ENCODE measurements at regions not wholly inside any gene's neighbourhood (a gene's known extent, or its start where the extent isn't known, plus 50 kb on each side); places are given as distances from the start of the nearest gene placed in this dataset.

GRCh38 chr9:28834156-28834555 lies 1260.9 kb upstream of the C9orf72 start:
- peaks cover 0 to 4% (median under 1%) of the 10 kb centered on the region in 8 donors for H3K9me3 Mint-ChIP-seq
- no peak overlapping the region for H3K4me3 ChIP-seq (ENCODE audit: low read length in 2 of 2)
- ChIA-PET CTCF (ENCODE audit: partially characterized antibody) (no interaction called here), POLR2A (ENCODE audit: partially characterized antibody) (no interaction called here)
- no peaks in the 10 kb centered on the region for H3K9me3 ChIP-seq (ENCODE audit: control insufficient read depth in 1 of 2, low read length in 2 of 2)
- H3K27ac Mint-ChIP-seq: no peak overlapping the region
- H3K27me3 ChIP-seq (ENCODE audit: insufficient read depth, low read length): no peaks in the 10 kb centered on the region
- H3K4me1 ChIP-seq (ENCODE audit: insufficient read depth, low read length): no peaks in the 10 kb centered on the region
- no peak overlapping the region for H3K4me3 Mint-ChIP-seq
- H3K36me3 Mint-ChIP-seq: no peaks in the 10 kb centered on the region
- DNase-seq: no peak
- H3K36me3 ChIP-seq (ENCODE audit: insufficient read depth, low read length): no peaks in the 10 kb centered on the region
- intact Hi-C loops (cut with micrococcal nuclease): no loop called here
- H3K27me3 Mint-ChIP-seq: no peaks in the 10 kb centered on the region
- H3K4me1 Mint-ChIP-seq: no peaks in the 10 kb centered on the region
- H3K27ac ChIP-seq (ENCODE audit: low read depth, low read length): no peak overlapping the region

GRCh38 chr9:28839778-28840430 lies 1266.6 kb upstream of the C9orf72 start:
- Mint-ChIP-seq H3K27me3 (no peaks in the 10 kb centered on the region), H3K27ac (no peak overlapping the region), H3K9me3 (peaks cover 0 to 6% (median 2%) of the 10 kb centered on the region in 8 donors), H3K4me1 (no peaks in the 10 kb centered on the region), H3K4me3 (no peak overlapping the region), H3K36me3 (no peaks in the 10 kb centered on the region)
- H3K9me3 ChIP-seq (ENCODE audit: control insufficient read depth in 1 of 2, low read length in 2 of 2): no peaks in the 10 kb centered on the region
- H3K36me3 ChIP-seq (ENCODE audit: insufficient read depth, low read length): no peaks in the 10 kb centered on the region
- H3K27me3 ChIP-seq (ENCODE audit: insufficient read depth, low read length): no peaks in the 10 kb centered on the region
- no peak overlapping the region for H3K27ac ChIP-seq (ENCODE audit: low read depth, low read length)
- H3K4me3 ChIP-seq (ENCODE audit: low read length in 2 of 2): no peak overlapping the region
- CTCF ChIA-PET (ENCODE audit: partially characterized antibody): no interaction called here
- intact Hi-C loops (cut with micrococcal nuclease): no loop called here
- POLR2A ChIA-PET (ENCODE audit: partially characterized antibody): no interaction called here
- DNase-seq: no peak
- no peaks in the 10 kb centered on the region for H3K4me1 ChIP-seq (ENCODE audit: insufficient read depth, low read length)

- ChIA-PET CTCF (ENCODE audit: partially characterized antibody) (no interaction called here), POLR2A (ENCODE audit: partially characterized antibody) (no interaction called here)
- Histone ChIP-seq H3K9me3 (ENCODE audit: control insufficient read depth in 1 of 2, low read length in 2 of 2) (no peaks in the 10 kb centered on the region), H3K27me3 (ENCODE audit: insufficient read depth, low read length) (no peaks in the 10 kb centered on the region), H3K4me3 (ENCODE audit: low read length in 2 of 2) (no peak overlapping the region), H3K36me3 (ENCODE audit: insufficient read depth, low read length) (no peaks in the 10 kb centered on the region), H3K27ac (ENCODE audit: low read depth, low read length) (no peak overlapping the region), H3K4me1 (ENCODE audit: insufficient read depth, low read length) (no peaks in the 10 kb centered on the region)
- Mint-ChIP-seq H3K27me3 (no peaks in the 10 kb centered on the region), H3K9me3 (peaks cover 0 to 6% (median 3%) of the 10 kb centered on the region in 8 donors), H3K36me3 (no peaks in the 10 kb centered on the region), H3K27ac (no peak overlapping the region), H3K4me3 (no peak overlapping the region), H3K4me1 (no peaks in the 10 kb centered on the region)
- no peak for DNase-seq
- intact Hi-C loops (cut with micrococcal nuclease): no loop called here
These were observed 1268.5 kb upstream of the C9orf72 start for GRCh38 chr9:28841775-28842174.

- Mint-ChIP-seq H3K27ac (no peak overlapping the region), H3K9me3 (peaks cover 0 to 2% (median 0%) of the 10 kb centered on the region in 8 donors), H3K27me3 (no peaks in the 10 kb centered on the region), H3K36me3 (no peaks in the 10 kb centered on the region), H3K4me3 (no peak overlapping the region), H3K4me1 (no peaks in the 10 kb centered on the region)
- Histone ChIP-seq H3K36me3 (ENCODE audit: insufficient read depth, low read length) (no peaks in the 10 kb centered on the region), H3K27ac (ENCODE audit: low read depth, low read length) (no peak overlapping the region), H3K9me3 (ENCODE audit: control insufficient read depth in 1 of 2, low read length in 2 of 2) (no peaks in the 10 kb centered on the region), H3K4me3 (ENCODE audit: low read length in 2 of 2) (no peak overlapping the region), H3K27me3 (ENCODE audit: insufficient read depth, low read length) (no peaks in the 10 kb centered on the region), H3K4me1 (ENCODE audit: insufficient read depth, low read length) (no peaks in the 10 kb centered on the region)
- DNase-seq: no peak
- CTCF ChIA-PET (ENCODE audit: partially characterized antibody): no interaction called here
- POLR2A ChIA-PET (ENCODE audit: partially characterized antibody): no interaction called here
- intact Hi-C loops (cut with micrococcal nuclease): no loop called here
These were observed 1274.0 kb upstream of the C9orf72 start for GRCh38 chr9:28847331-28847730.

GRCh38 chr9:28848671-28849070 lies 1275.4 kb upstream of the C9orf72 start:
- Mint-ChIP-seq H3K4me1 (no peaks in the 10 kb centered on the region), H3K27ac (no peak overlapping the region), H3K27me3 (no peaks in the 10 kb centered on the region), H3K36me3 (no peaks in the 10 kb centered on the region), H3K9me3 (peaks cover 0 to 2% (median 0%) of the 10 kb centered on the region in 8 donors), H3K4me3 (no peak overlapping the region)
- Histone ChIP-seq H3K27me3 (ENCODE audit: insufficient read depth, low read length) (no peaks in the 10 kb centered on the region), H3K36me3 (ENCODE audit: insufficient read depth, low read length) (no peaks in the 10 kb centered on the region), H3K9me3 (ENCODE audit: control insufficient read depth in 1 of 2, low read length in 2 of 2) (no peaks in the 10 kb centered on the region), H3K4me1 (ENCODE audit: insufficient read depth, low read length) (no peaks in the 10 kb centered on the region), H3K27ac (ENCODE audit: low read depth, low read length) (no peak overlapping the region), H3K4me3 (ENCODE audit: low read length in 2 of 2) (no peak overlapping the region)
- ChIA-PET POLR2A (ENCODE audit: partially characterized antibody) (no interaction called here), CTCF (ENCODE audit: partially characterized antibody) (no interaction called here)
- no peak for DNase-seq
- intact Hi-C loops (cut with micrococcal nuclease): no loop called here

GRCh38 chr9:28853477-28853876 lies 1280.2 kb upstream of the C9orf72 start:
- Mint-ChIP-seq H3K36me3 (no peaks in the 10 kb centered on the region), H3K4me3 (no peak overlapping the region), H3K4me1 (no peaks in the 10 kb centered on the region), H3K27me3 (no peaks in the 10 kb centered on the region), H3K9me3 (peaks cover 0 to 5% (median 0%) of the 10 kb centered on the region in 8 donors), H3K27ac (no peak overlapping the region)
- Histone ChIP-seq H3K36me3 (ENCODE audit: insufficient read depth, low read length) (no peaks in the 10 kb centered on the region), H3K27me3 (ENCODE audit: insufficient read depth, low read length) (no peaks in the 10 kb centered on the region), H3K9me3 (ENCODE audit: control insufficient read depth in 1 of 2, low read length in 2 of 2) (no peaks in the 10 kb centered on the region), H3K27ac (ENCODE audit: low read depth, low read length) (no peak overlapping the region), H3K4me3 (ENCODE audit: low read length in 2 of 2) (no peak overlapping the region), H3K4me1 (ENCODE audit: insufficient read depth, low read length) (no peaks in the 10 kb centered on the region)
- ChIA-PET CTCF (ENCODE audit: partially characterized antibody) (no interaction called here), POLR2A (ENCODE audit: partially characterized antibody) (no interaction called here)
- intact Hi-C loops (cut with micrococcal nuclease): no loop called here
- DNase-seq: no peak

- Mint-ChIP-seq H3K9me3 (peaks cover 0 to 12% (median 0%) of the 10 kb centered on the region in 8 donors), H3K27ac (no peak overlapping the region), H3K36me3 (no peaks in the 10 kb centered on the region), H3K4me3 (no peak overlapping the region), H3K4me1 (no peaks in the 10 kb centered on the region), H3K27me3 (no peaks in the 10 kb centered on the region)
- no peak for DNase-seq
- ChIA-PET CTCF (ENCODE audit: partially characterized antibody) (no interaction called here), POLR2A (ENCODE audit: partially characterized antibody) (no interaction called here)
- Histone ChIP-seq H3K9me3 (ENCODE audit: control insufficient read depth in 1 of 2, low read length in 2 of 2) (no peaks in the 10 kb centered on the region), H3K27me3 (ENCODE audit: insufficient read depth, low read length) (no peaks in the 10 kb centered on the region), H3K36me3 (ENCODE audit: insufficient read depth, low read length) (no peaks in the 10 kb centered on the region), H3K4me1 (ENCODE audit: insufficient read depth, low read length) (no peaks in the 10 kb centered on the region), H3K27ac (ENCODE audit: low read depth, low read length) (no peak overlapping the region), H3K4me3 (ENCODE audit: low read length in 2 of 2) (no peak overlapping the region)
- intact Hi-C loops (cut with micrococcal nuclease): no loop called here
These were observed 1293.7 kb upstream of the C9orf72 start for GRCh38 chr9:28866951-28867350.

Data from CD4-positive, alpha-beta memory T cell (primary cell).